ENCODE measurements at regions not wholly inside any gene's neighbourhood (a gene's known extent, or its start where the extent isn't known, plus 50 kb on each side); places are given as distances from the start of the nearest gene placed in this dataset.

GRCh38 chr19:20250121-20250520, 83.1 kb downstream of the ZNF486 start:
- Histone ChIP-seq H3K79me2 (ENCODE audit: control insufficient read depth, insufficient read depth, low read length, unreplicated experiment) (no peaks in the 10 kb centered on the region), H3K4me1 (ENCODE audit: control insufficient read depth, insufficient read depth, low read length, unreplicated experiment) (no peaks in the 10 kb centered on the region), H3K36me3 (ENCODE audit: insufficient read depth, low read length) (no peaks in the 10 kb centered on the region), H3K27me3 (ENCODE audit: insufficient read depth, low read length) (no peaks in the 10 kb centered on the region), H3K27ac (ENCODE audit: low read depth, low read length) (no peak overlapping the region), H2AFZ (ENCODE audit: low read length, unreplicated experiment) (no peak overlapping the region), H3K4me3 (ENCODE audit: low read depth, low read length) (no peak overlapping the region)

Measured in ACC112 (cell line).